ENCODE measurements at regions not wholly inside any gene's neighbourhood (a gene's known extent, or its start where the extent isn't known, plus 50 kb on each side); places are given as distances from the start of the nearest gene placed in this dataset.

- no peaks in the 10 kb centered on the region for H3K9me3 ChIP-seq (ENCODE audit: control insufficient read depth, insufficient read depth, low read depth, low read length)
- no peak overlapping the region for H3K27ac ChIP-seq (ENCODE audit: insufficient read depth, low read length)
- H2AFZ ChIP-seq (ENCODE audit: low read length): no peak overlapping the region
- no peak overlapping the region for H3K9ac ChIP-seq (ENCODE audit: insufficient read depth, low read length)
- H3K36me3 ChIP-seq (ENCODE audit: control insufficient read depth, insufficient read depth, low read length): no peaks in the 10 kb centered on the region
- DNase-seq (ENCODE audit: low read depth in 2 of 2): no peak
- H3K4me1 ChIP-seq (ENCODE audit: control insufficient read depth, extremely low read depth, insufficient read depth, low read length): no peaks in the 10 kb centered on the region
- no peak overlapping the region for H3K4me3 ChIP-seq (replicated peaks in 1 of 4; ENCODE audit: control extremely low read depth in 1 of 4, insufficient read depth in 1 of 4, low read depth in 3 of 4, low read length in 4 of 4)
- no peak overlapping the region for H3K4me2 ChIP-seq (ENCODE audit: extremely low read depth, insufficient read depth, low read length)
- no peaks in the 10 kb centered on the region for H3K27me3 ChIP-seq (ENCODE audit: control insufficient read depth, insufficient read depth, low read length)
- no peaks in the 10 kb centered on the region for H4K20me1 ChIP-seq (ENCODE audit: control insufficient read depth, extremely low read depth, insufficient read depth, low read length)
- no peaks in the 10 kb centered on the region for H3K79me2 ChIP-seq (ENCODE audit: control insufficient read depth, insufficient read depth, low read length)
- TF ChIP-seq CTCF (conservative IDR thresholded peaks at IDR 0.05 in 1 of 2, IDR thresholded peaks at IDR 0.05 in 1 of 2; ENCODE audit: low read depth in 1 of 2, low read length in 2 of 2) (no peak), EZH2 (IDR thresholded peaks at IDR 0.05; ENCODE audit: low read length, missing control alignments) (no peak)
These were observed 126.4 kb downstream of the PJA1 start for GRCh38 chrX:69038816-69039215.

GRCh38 chrX:69038188-69038587, 127.1 kb downstream of the PJA1 start:
- H3K27me3 ChIP-seq (ENCODE audit: control insufficient read depth, insufficient read depth, low read length): no peaks in the 10 kb centered on the region
- H2AFZ ChIP-seq (ENCODE audit: low read length): no peak overlapping the region
- H3K9me3 ChIP-seq (ENCODE audit: control insufficient read depth, insufficient read depth, low read depth, low read length): no peaks in the 10 kb centered on the region
- H3K4me3 ChIP-seq (replicated peaks in 1 of 4; ENCODE audit: control extremely low read depth in 1 of 4, insufficient read depth in 1 of 4, low read depth in 3 of 4, low read length in 4 of 4): no peak overlapping the region
- no peak overlapping the region for H3K27ac ChIP-seq (ENCODE audit: insufficient read depth, low read length)
- H3K4me2 ChIP-seq (ENCODE audit: extremely low read depth, insufficient read depth, low read length): no peak overlapping the region
- H3K79me2 ChIP-seq (ENCODE audit: control insufficient read depth, insufficient read depth, low read length): no peaks in the 10 kb centered on the region
- H3K4me1 ChIP-seq (ENCODE audit: control insufficient read depth, extremely low read depth, insufficient read depth, low read length): no peaks in the 10 kb centered on the region
- DNase-seq (ENCODE audit: low read depth in 2 of 2): no peak
- TF ChIP-seq EZH2 (IDR thresholded peaks at IDR 0.05; ENCODE audit: low read length, missing control alignments): no peak
- no peak for TF ChIP-seq CTCF (conservative IDR thresholded peaks at IDR 0.05 in 1 of 2, IDR thresholded peaks at IDR 0.05 in 1 of 2; ENCODE audit: low read depth in 1 of 2, low read length in 2 of 2)
- no peaks in the 10 kb centered on the region for H4K20me1 ChIP-seq (ENCODE audit: control insufficient read depth, extremely low read depth, insufficient read depth, low read length)
- H3K9ac ChIP-seq (ENCODE audit: insufficient read depth, low read length): no peak overlapping the region
- H3K36me3 ChIP-seq (ENCODE audit: control insufficient read depth, insufficient read depth, low read length): no peaks in the 10 kb centered on the region

- Histone ChIP-seq H3K4me1 (ENCODE audit: control insufficient read depth, extremely low read depth, insufficient read depth, low read length) (no peaks in the 10 kb centered on the region), H3K4me2 (ENCODE audit: extremely low read depth, insufficient read depth, low read length) (no peak overlapping the region), H2AFZ (ENCODE audit: low read length) (no peak overlapping the region), H4K20me1 (ENCODE audit: control insufficient read depth, extremely low read depth, insufficient read depth, low read length) (no peaks in the 10 kb centered on the region), H3K4me3 (replicated peaks in 1 of 4; ENCODE audit: control extremely low read depth in 1 of 4, insufficient read depth in 1 of 4, low read depth in 3 of 4, low read length in 4 of 4) (no peak overlapping the region), H3K79me2 (ENCODE audit: control insufficient read depth, insufficient read depth, low read length) (no peaks in the 10 kb centered on the region), H3K27me3 (ENCODE audit: control insufficient read depth, insufficient read depth, low read length) (no peaks in the 10 kb centered on the region), H3K36me3 (ENCODE audit: control insufficient read depth, insufficient read depth, low read length) (no peaks in the 10 kb centered on the region), H3K27ac (ENCODE audit: insufficient read depth, low read length) (no peak overlapping the region), H3K9ac (ENCODE audit: insufficient read depth, low read length) (no peak overlapping the region), H3K9me3 (ENCODE audit: control insufficient read depth, insufficient read depth, low read depth, low read length) (no peaks in the 10 kb centered on the region)
- no peak for DNase-seq (ENCODE audit: low read depth in 2 of 2)
- TF ChIP-seq CTCF (conservative IDR thresholded peaks at IDR 0.05 in 1 of 2, IDR thresholded peaks at IDR 0.05 in 1 of 2; ENCODE audit: low read depth in 1 of 2, low read length in 2 of 2) (no peak), EZH2 (IDR thresholded peaks at IDR 0.05; ENCODE audit: low read length, missing control alignments) (no peak)
These were observed 127.5 kb downstream of the PJA1 start for GRCh38 chrX:69037786-69038185.
